ENCODE measurements at regions not wholly inside any gene's neighbourhood (a gene's known extent, or its start where the extent isn't known, plus 50 kb on each side); places are given as distances from the start of the nearest gene placed in this dataset.

- TF ChIP-seq CTCF (IDR thresholded peaks at IDR 0.05; ENCODE audit: low read depth, low read length, missing control alignments): no peak
- H3K4me3 ChIP-seq (replicated peaks; ENCODE audit: low read depth, low read length): no peak overlapping the region
- no peak for DNase-seq (ENCODE audit: extremely low read depth, low read depth)
Observed at GRCh38 chr2:156897548-156897947, 360.0 kb upstream of the GALNT5 start.

- no peak for DNase-seq (ENCODE audit: extremely low read depth, low read depth)
- no peak for TF ChIP-seq CTCF (IDR thresholded peaks at IDR 0.05; ENCODE audit: low read depth, low read length, missing control alignments)
- no peak overlapping the region for H3K4me3 ChIP-seq (replicated peaks; ENCODE audit: low read depth, low read length)
Observed at GRCh38 chr2:156901373-156902031, 356.0 kb upstream of the GALNT5 start.

GRCh38 chr2:156903335-156903734, 354.2 kb upstream of the GALNT5 start:
- no peak for DNase-seq (ENCODE audit: extremely low read depth, low read depth)
- no peak for TF ChIP-seq CTCF (IDR thresholded peaks at IDR 0.05; ENCODE audit: low read depth, low read length, missing control alignments)
- H3K4me3 ChIP-seq (replicated peaks; ENCODE audit: low read depth, low read length): no peak overlapping the region

GRCh38 chr2:156907806-156908205, 349.7 kb upstream of the GALNT5 start:
- no peak for TF ChIP-seq CTCF (IDR thresholded peaks at IDR 0.05; ENCODE audit: low read depth, low read length, missing control alignments)
- no peak for DNase-seq (ENCODE audit: extremely low read depth, low read depth)
- no peak overlapping the region for H3K4me3 ChIP-seq (replicated peaks; ENCODE audit: low read depth, low read length)

- no peak for TF ChIP-seq CTCF (IDR thresholded peaks at IDR 0.05; ENCODE audit: low read depth, low read length, missing control alignments)
- H3K4me3 ChIP-seq (replicated peaks; ENCODE audit: low read depth, low read length): no peak overlapping the region
- DNase-seq (ENCODE audit: extremely low read depth, low read depth): no peak
Observed at GRCh38 chr2:156908825-156909224, 348.7 kb upstream of the GALNT5 start.

- H3K4me3 ChIP-seq (replicated peaks; ENCODE audit: low read depth, low read length): no peak overlapping the region
- DNase-seq (ENCODE audit: extremely low read depth, low read depth): no peak
- no peak for TF ChIP-seq CTCF (IDR thresholded peaks at IDR 0.05; ENCODE audit: low read depth, low read length, missing control alignments)
Observed at GRCh38 chr2:156909983-156910382, 347.5 kb upstream of the GALNT5 start.

- TF ChIP-seq CTCF (IDR thresholded peaks at IDR 0.05; ENCODE audit: low read depth, low read length, missing control alignments): no peak
- H3K4me3 ChIP-seq (replicated peaks; ENCODE audit: low read depth, low read length): no peak overlapping the region
Observed at GRCh38 chr2:156915332-156915731, 342.2 kb upstream of the GALNT5 start.

More at GRCh38 chr2:156915332-156915731, 342.2 kb upstream of the GALNT5 start:
- DNase-seq (ENCODE audit: extremely low read depth, low read depth): no peak

All from HFF-Myc (cell line).